K562 (cell line): ENCODE measurements at regions not wholly inside any gene's neighbourhood (a gene's known extent, or its start where the extent isn't known, plus 50 kb on each side); places are given as distances from the start of the nearest gene placed in this dataset.

ENCODE experiments used
- ATAC-seq: fragments of 200-7000 bp; cut with Tn5 transposase; 3 replicates; pipeline ENCODE4 v1.9.1; 2020; ENCODE audit warnings: moderate library complexity
- BruUV-seq: library from RNA; stranded (reverse); fragments of 400-500 nt; replicated peaks from 2 replicates; lab custom pipeline; 2021; lab: Mats Ljungman, UMichigan
- CTCF ChIA-PET: fragments of 300-600 bp; formaldehyde crosslinking; extraction: SDS; loops from one replicate; lab custom pipeline; 2021; ENCODE audit warnings: low intra/inter-chr PET ratio; lab: Yijun Ruan, JAX
- POLR2A ChIA-PET: fragments of 300-600, 350-650 bp; sonication (Branson Sonifier 250); formaldehyde crosslinking; extraction: SDS; loops from one replicate; lab custom pipeline; 2021; ENCODE audit warnings: antibody characterized with exemption, inconsistent platforms; lab: Yijun Ruan, JAX
- DNase-seq, 4 experiments: peaks; one replicate each; pipeline versions ENCODE4 v3.0.0 to v3.0.0-alpha.2; 2011 to 2018; ENCODE audit warnings: low spot score in 3 of 4, mixed read lengths in 3 of 4; ENCODE audit errors: extremely low read depth in 1 of 4
- FAIRE-seq: peaks from 2 replicates; lab custom pipeline; 2011; peaks lifted over from hg19 to GRCh38; lab: Jason Lieb, UNC
- H2AFZ ChIP-seq: 2 replicates; pipeline ENCODE4 v1.6.0; 2011; ENCODE audit warnings: low read depth, low read length, control low read depth, inconsistent platforms
- H3K27ac ChIP-seq: fragments of 200-600 bp; 3 replicates; pipeline ENCODE4 v1.8.0; 2011; ENCODE audit warnings: low read depth, mild to moderate bottlenecking, control low read depth, inconsistent platforms, low read length, moderate library complexity, mixed read lengths; ENCODE audit errors: extremely low read depth
- H3K27me3 ChIP-seq, 2 experiments: fragments of 300-600 bp in 1 of 2; 2 replicates in 1 of 2; 3 replicates in 1 of 2; pipeline versions ENCODE4 v1.6.0 to v1.8.0; 2011; ENCODE audit warnings: inconsistent platforms in 2 of 2, low read length in 2 of 2, mild to moderate bottlenecking in 1 of 2, mixed read lengths in 1 of 2, moderate library complexity in 1 of 2; ENCODE audit not compliant: control insufficient read depth in 2 of 2, insufficient read depth in 2 of 2
- H3K36me3 ChIP-seq: fragments of 300-600 bp; 3 replicates; pipeline ENCODE4 v1.8.0; 2011; ENCODE audit warnings: mild to moderate bottlenecking, low read length, inconsistent platforms; ENCODE audit not compliant: control insufficient read depth, insufficient read depth
- H3K4me1 ChIP-seq, 2 experiments: fragments of 200-600 bp in 1 of 2; replicated peaks in 1 of 2; 2 replicates in 1 of 2; 3 replicates in 1 of 2; pipeline versions ENCODE4 v1.5.1 to v1.8.0; 2011; ENCODE audit warnings: inconsistent platforms in 2 of 2, low read length in 2 of 2, mild to moderate bottlenecking in 1 of 2, mixed read lengths in 1 of 2, moderate library complexity in 1 of 2; ENCODE audit not compliant: control insufficient read depth in 2 of 2, insufficient read depth in 2 of 2
- H3K4me2 ChIP-seq: 2 replicates; pipeline ENCODE4 v1.6.1; 2011; ENCODE audit warnings: low read length, control low read depth, inconsistent platforms, mixed read lengths; ENCODE audit not compliant: insufficient read depth
- H3K4me3 ChIP-seq: fragments of 200-600 bp; sonication (generic), shearing (Covaris generic); 2 replicates; pipeline ENCODE4 v1.5.1; 2016; ENCODE audit warnings: control low read depth, inconsistent platforms
- H3K79me2 ChIP-seq: fragments of 200-600 bp; 3 replicates; pipeline ENCODE4 v1.8.0; 2011; ENCODE audit warnings: low read length, inconsistent platforms; ENCODE audit not compliant: control insufficient read depth, insufficient read depth
- H3K9ac ChIP-seq, 2 experiments: 2 replicates each; pipeline versions ENCODE4 v1.6.0 to v1.6.1; 2011; ENCODE audit warnings: low read depth in 2 of 2, low read length in 2 of 2, control low read depth in 1 of 2, inconsistent platforms in 1 of 2, mild to moderate bottlenecking in 1 of 2, mixed read lengths in 1 of 2; ENCODE audit not compliant: insufficient read depth in 1 of 2
- H3K9me1 ChIP-seq: one replicate; pipeline ENCODE4 v1.6.0; 2011; ENCODE audit warnings: inconsistent platforms, mild to moderate bottlenecking, low read length, moderate library complexity; ENCODE audit not compliant: control insufficient read depth, insufficient read depth
- H3K9me3 ChIP-seq: replicated peaks from 2 replicates; pipeline ENCODE4 v1.5.1; 2011; ENCODE audit warnings: low read depth, low read length, inconsistent platforms; ENCODE audit not compliant: control insufficient read depth, insufficient read depth
- H4K20me1 ChIP-seq: replicated peaks from 2 replicates; pipeline ENCODE4 v1.6.1; 2011; ENCODE audit warnings: low read length, inconsistent platforms, mixed read lengths; ENCODE audit not compliant: control insufficient read depth, insufficient read depth
- CREM ChIP-seq: IDR thresholded peaks from 2 replicates; pipeline ENCODE4 v1.6.1; 2014; ENCODE audit warnings: antibody characterized with exemption, low read depth
- ESRRB ChIP-seq: fragments of 250-450 bp; sonication (Bioruptor Pico); IDR thresholded peaks from 2 replicates; pipeline ENCODE4 v1.5.0; 2020; ENCODE audit warnings: mild to moderate bottlenecking, moderate library complexity, borderline replicate concordance
- GTF2E2 ChIP-seq: fragments of 200-800 bp; sonication (Bioruptor generic); IDR thresholded peaks from 2 replicates; pipeline ENCODE4 v1.6.1; 2016; ENCODE audit warnings: missing genetic modification characterization, missing compliant biosample characterization
- HEY1 ChIP-seq: fragments of 250-450 bp; sonication (Bioruptor Pico); IDR thresholded peaks from 2 replicates; pipeline ENCODE4 v1.5.0; 2020; ENCODE audit warnings: mild to moderate bottlenecking, moderate library complexity, borderline replicate concordance
- SNAPC5 ChIP-seq: fragments of 250-450 bp; sonication (Bioruptor Pico); IDR thresholded peaks from 2 replicates; pipeline ENCODE4 v1.8.0; 2021; ENCODE audit warnings: moderate library complexity, mild to moderate bottlenecking, inconsistent platforms
- ZNF212 ChIP-seq: fragments of 450-650 bp; formaldehyde crosslinking; IDR thresholded peaks from 2 replicates; pipeline ENCODE4 v1.4.0; 2020; ENCODE audit warnings: mild to moderate bottlenecking
- WGBS: fragments of 100-300 bp; shearing (Covaris generic); methylation state at CpG from one replicate; pipeline ENCODE4 v1.1.6; 2016; ENCODE audit warnings: low coverage, mixed read lengths; ENCODE audit not compliant: insufficient coverage; ENCODE audit errors: missing lambda C conversion rate; 5-methylcytosine and 5-hydroxymethylcytosine counted together
- in situ Hi-C: fragments of 300-500 bp; cut with MboI; formaldehyde crosslinking; loops from 4 replicates; pipeline ENCODE4 v1.15.0; 2018; ENCODE audit warnings: inconsistent platforms, mixed read lengths
- intact Hi-C: fragments of 100-400 bp; cut with micrococcal nuclease; formaldehyde crosslinking; loops from 2 replicates; pipeline ENCODE4 v1.14.2; 2022
- TF ChIP-seq, protein P1 (sequence below): fragments of 150-350 bp; conservative IDR thresholded peaks from 2 replicates; pipeline ENCODE4 v1.6.1; 2014; ENCODE audit warnings: low read length

- Histone ChIP-seq H3K4me2 (no peak overlapping the region), H3K4me1 (no peaks in the 10 kb centered on the region), H3K9ac (no peak overlapping the region), H3K4me3 (no peak overlapping the region), H3K36me3 (no peaks in the 10 kb centered on the region), H2AFZ (no peak overlapping the region), H3K27me3 (peaks cover 0 to 63% of the 10 kb centered on the region in 2 experiments; a peak in 3 of 5 replicates), H4K20me1 (no peaks in the 10 kb centered on the region; the same call in 1 of the 2 replicates), H3K9me1 (no peaks in the 10 kb centered on the region), H3K79me2 (no peaks in the 10 kb centered on the region), H3K27ac (no peak overlapping the region), H3K9me3 (no peaks in the 10 kb centered on the region)
- CTCF ChIA-PET, result no interaction called here
- ATAC-seq, result no peak
- FAIRE-seq, result no peak
- no TSS peak for BruUV-seq
- in situ Hi-C loops (no loop called here), intact Hi-C loops (no loop called here)
- POLR2A ChIA-PET, result interaction anchor here (0.7 kb wide), 1 partner anchor 81 kb away, joined by 3 read pairs; no protein-coding TSS in a partner anchor
- 5% methylated on average over 12 of the region's 13 CpGs for WGBS
- no peak for DNase-seq
- TF ChIP-seq SNAPC5, result no peak
- no peak for TF ChIP-seq ZNF212 (CRISPR knock-in tag)
- TF ChIP-seq, protein P1, sequence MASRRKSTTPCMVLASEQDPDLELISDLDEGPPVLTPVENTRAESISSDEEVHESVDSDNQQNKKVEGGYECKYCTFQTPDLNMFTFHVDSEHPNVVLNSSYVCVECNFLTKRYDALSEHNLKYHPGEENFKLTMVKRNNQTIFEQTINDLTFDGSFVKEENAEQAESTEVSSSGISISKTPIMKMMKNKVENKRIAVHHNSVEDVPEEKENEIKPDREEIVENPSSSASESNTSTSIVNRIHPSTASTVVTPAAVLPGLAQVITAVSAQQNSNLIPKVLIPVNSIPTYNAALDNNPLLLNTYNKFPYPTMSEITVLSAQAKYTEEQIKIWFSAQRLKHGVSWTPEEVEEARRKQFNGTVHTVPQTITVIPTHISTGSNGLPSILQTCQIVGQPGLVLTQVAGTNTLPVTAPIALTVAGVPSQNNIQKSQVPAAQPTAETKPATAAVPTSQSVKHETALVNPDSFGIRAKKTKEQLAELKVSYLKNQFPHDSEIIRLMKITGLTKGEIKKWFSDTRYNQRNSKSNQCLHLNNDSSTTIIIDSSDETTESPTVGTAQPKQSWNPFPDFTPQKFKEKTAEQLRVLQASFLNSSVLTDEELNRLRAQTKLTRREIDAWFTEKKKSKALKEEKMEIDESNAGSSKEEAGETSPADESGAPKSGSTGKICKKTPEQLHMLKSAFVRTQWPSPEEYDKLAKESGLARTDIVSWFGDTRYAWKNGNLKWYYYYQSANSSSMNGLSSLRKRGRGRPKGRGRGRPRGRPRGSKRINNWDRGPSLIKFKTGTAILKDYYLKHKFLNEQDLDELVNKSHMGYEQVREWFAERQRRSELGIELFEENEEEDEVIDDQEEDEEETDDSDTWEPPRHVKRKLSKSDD, result no peak
- TF ChIP-seq HEY1 (CRISPR knock-in tag), result no peak
- no peak for TF ChIP-seq GTF2E2 (tag)
- TF ChIP-seq CREM, result no peak
- no peak for TF ChIP-seq ESRRB (CRISPR knock-in tag)
These were observed 308.7 kb upstream of the DIO3 start for GRCh38 chr14:101252443-101253214.
